SJCRH30 (cell line): ENCODE measurements at regions not wholly inside any gene's neighbourhood (a gene's known extent, or its start where the extent isn't known, plus 50 kb on each side); places are given as distances from the start of the nearest gene placed in this dataset.

Experiments
- DNase-seq, 2 experiments: peaks; one replicate each; pipeline ENCODE4 v3.0.0-alpha.2; 2015 to 2020
- H3K27ac ChIP-seq: fragments of 250-450 bp; sonication (Bioruptor Pico); 2 replicates; pipeline ENCODE4 v1.5.1; 2020; ENCODE audit warnings: mild to moderate bottlenecking, moderate library complexity
- H3K27me3 ChIP-seq: fragments of 250-450 bp; sonication (Bioruptor Pico); 2 replicates; pipeline ENCODE4 v1.5.1; 2020; ENCODE audit warnings: mild to moderate bottlenecking, moderate library complexity
- H3K36me3 ChIP-seq: fragments of 250-450 bp; sonication (Bioruptor Pico); 2 replicates; pipeline ENCODE4 v1.5.1; 2020; ENCODE audit warnings: mild to moderate bottlenecking, moderate library complexity
- H3K4me1 ChIP-seq: fragments of 250-450 bp; sonication (Bioruptor Pico); 2 replicates; pipeline ENCODE4 v1.5.1; 2020; ENCODE audit warnings: mild to moderate bottlenecking, moderate library complexity
- H3K4me3 ChIP-seq: fragments of 250-450 bp; sonication (Bioruptor Pico); 2 replicates; pipeline ENCODE4 v1.5.1; 2020; ENCODE audit warnings: mild to moderate bottlenecking, moderate library complexity
- H3K9me3 ChIP-seq: fragments of 250-450 bp; sonication (Bioruptor Pico); replicated peaks from 2 replicates; pipeline ENCODE4 v1.5.1; 2020; ENCODE audit warnings: mild to moderate bottlenecking, moderate library complexity

DNA sequence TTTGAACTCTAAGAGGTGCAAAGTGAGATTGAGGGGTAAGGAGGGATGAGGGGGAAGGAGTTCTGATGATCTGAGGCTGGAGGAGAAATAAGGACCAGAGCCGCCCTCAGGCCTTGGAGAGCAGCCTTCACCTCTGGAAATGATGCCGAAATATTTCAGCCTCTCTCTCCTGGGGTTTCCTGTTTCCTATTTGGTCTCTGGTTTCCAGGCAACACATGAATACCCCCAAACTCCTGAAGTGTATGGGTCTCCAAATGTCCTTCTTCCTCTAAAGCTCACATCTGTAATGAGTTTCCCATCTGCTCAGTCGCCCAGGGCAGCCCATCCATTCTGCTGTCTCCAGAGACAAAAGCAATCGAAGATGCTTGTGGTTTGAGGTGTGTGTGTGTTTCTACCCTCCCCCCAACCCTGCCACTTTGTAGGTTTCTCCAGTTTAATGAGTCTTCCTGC, 52.0 kb upstream of the FAM20B start:
- H3K4me3 ChIP-seq = no peak overlapping the region
- no peak for DNase-seq
- H3K4me1 ChIP-seq = peaks cover 12% of the 10 kb centered on the region; the same call in 1 of the 2 replicates
- no peaks in the 10 kb centered on the region; the same call in 1 of the 2 replicates for H3K9me3 ChIP-seq
- peak overlapping the region; percentile 28; the same call in 1 of the 2 replicates for H3K27ac ChIP-seq
- no peaks in the 10 kb centered on the region for H3K27me3 ChIP-seq
- H3K36me3 ChIP-seq = no peaks in the 10 kb centered on the region
